NCI-H2227 treated with DMSO at 0.1 percent for 48 hours (cell line): ENCODE measurements at regions not wholly inside any gene's neighbourhood (a gene's known extent, or its start where the extent isn't known, plus 50 kb on each side); places are given as distances from the start of the nearest gene placed in this dataset.

Experiments
- DNase-seq: peaks from one replicate; lab custom pipeline; 2025; lab: John Stamatoyannopoulos, UW

- no peak for DNase-seq
Observed at GRCh38 chr16:9469512-9469911, 378.1 kb downstream of the HAPSTR1 start.

- DNase-seq: no peak
Observed at GRCh38 chr16:9476744-9477143, 385.3 kb downstream of the HAPSTR1 start.

GRCh38 chr16:9479008-9479407 lies 387.6 kb downstream of the HAPSTR1 start:
- DNase-seq: no peak

GRCh38 chr16:9480503-9480902 lies 389.1 kb downstream of the HAPSTR1 start:
- no peak for DNase-seq

GRCh38 chr16:9481747-9482730 lies 390.6 kb downstream of the HAPSTR1 start:
- DNase-seq: no peak

GRCh38 chr16:9484426-9484825 lies 393.0 kb downstream of the HAPSTR1 start:
- DNase-seq: no peak

GRCh38 chr16:9484881-9485280 lies 393.4 kb downstream of the HAPSTR1 start:
- DNase-seq: no peak

GRCh38 chr16:9489835-9490467 lies 398.5 kb downstream of the HAPSTR1 start:
- no peak for DNase-seq

GRCh38 chr16:9495824-9496223 lies 404.4 kb downstream of the HAPSTR1 start:
- DNase-seq: no peak

- no peak for DNase-seq
Observed at GRCh38 chr16:9497750-9498149, 406.3 kb downstream of the HAPSTR1 start.

GRCh38 chr16:9499941-9500593 lies 408.6 kb downstream of the HAPSTR1 start:
- DNase-seq: no peak

GRCh38 chr16:9500872-9501271 lies 409.4 kb downstream of the HAPSTR1 start:
- DNase-seq: no peak

- DNase-seq: no peak
Observed at GRCh38 chr16:9503251-9503984, 412.0 kb downstream of the HAPSTR1 start.

- DNase-seq: no peak
Observed at GRCh38 chr16:9508328-9508936, 417.0 kb downstream of the HAPSTR1 start.

- no peak for DNase-seq
Observed at GRCh38 chr16:9509663-9510062, 418.2 kb downstream of the HAPSTR1 start.

GRCh38 chr16:9511389-9511788 lies 419.9 kb downstream of the HAPSTR1 start:
- DNase-seq: no peak

- DNase-seq: no peak
Observed at GRCh38 chr16:9516444-9516843, 425.0 kb downstream of the HAPSTR1 start.

- DNase-seq: no peak
Observed at GRCh38 chr16:9518051-9518450, 426.6 kb downstream of the HAPSTR1 start.

GRCh38 chr16:9518581-9518980 lies 427.1 kb downstream of the HAPSTR1 start:
- no peak for DNase-seq

GRCh38 chr16:9521749-9522370 lies 430.4 kb downstream of the HAPSTR1 start:
- no peak for DNase-seq

- no peak for DNase-seq
Observed at GRCh38 chr16:9522614-9523013, 431.2 kb downstream of the HAPSTR1 start.
